ENCODE measurements at regions not wholly inside any gene's neighbourhood (a gene's known extent, or its start where the extent isn't known, plus 50 kb on each side); places are given as distances from the start of the nearest gene placed in this dataset.

- no peaks in the 10 kb centered on the region for H3K27me3 ChIP-seq (replicated peaks; ENCODE audit: control insufficient read depth, insufficient read depth, low read length)
These were observed 316.5 kb downstream of the DIRAS2 start for GRCh38 chr9:90325913-90326653.

GRCh38 chr9:90330231-90330630 lies 312.4 kb downstream of the DIRAS2 start:
- no peak overlapping the region for H3K4me3 ChIP-seq (ENCODE audit: low read depth, low read length)
- H3K4me1 Mint-ChIP-seq (ENCODE audit: low read depth, unreplicated experiment), result peaks cover 11% of the 10 kb centered on the region
- ChIA-PET POLR2A (no interaction called here), CTCF (no interaction called here)
- H3K4me3 Mint-ChIP-seq (ENCODE audit: unreplicated experiment), result no peak overlapping the region
- H3K9me3 Mint-ChIP-seq (ENCODE audit: unreplicated experiment), result no peaks in the 10 kb centered on the region
- peaks cover 3% of the 10 kb centered on the region; the same call in 1 of the 2 replicates for H3K9me3 ChIP-seq
- intact Hi-C loops (cut with micrococcal nuclease; ENCODE audit: unreplicated experiment), result loop anchor here (5.0 kb wide), 1 partner anchor 92 kb away; no protein-coding TSS in a partner anchor
- H3K27me3 Mint-ChIP-seq (ENCODE audit: insufficient read depth, unreplicated experiment), result no peaks in the 10 kb centered on the region
- BruUV-seq (replicated peaks), result no TSS peak
- TF ChIP-seq CTCF (IDR thresholded peaks at IDR 0.05; ENCODE audit: insufficient read depth in 1 of 2, low read depth in 1 of 2, low read length in 1 of 2, severe bottlenecking in 1 of 2, unreplicated experiment in 1 of 2), result no peak
- no peak for DNase-seq
- H3K4me1 ChIP-seq, result peaks cover 35% of the 10 kb centered on the region
- no peaks in the 10 kb centered on the region for H3K27me3 ChIP-seq (replicated peaks; ENCODE audit: control insufficient read depth, insufficient read depth, low read length)
- H3K36me3 Mint-ChIP-seq (ENCODE audit: insufficient read depth, unreplicated experiment), result peaks cover 4% of the 10 kb centered on the region
- H3K27ac Mint-ChIP-seq (ENCODE audit: unreplicated experiment), result no peak overlapping the region
- no peaks in the 10 kb centered on the region for H3K36me3 ChIP-seq (ENCODE audit: control insufficient read depth, insufficient read depth, low read length)

More at GRCh38 chr9:90325913-90326653, 316.5 kb downstream of the DIRAS2 start:
- H3K36me3 ChIP-seq (ENCODE audit: control insufficient read depth, insufficient read depth, low read length), result no peaks in the 10 kb centered on the region
- BruUV-seq (replicated peaks), result no TSS peak
- ChIA-PET CTCF (no interaction called here), POLR2A (no interaction called here)
- no peak overlapping the region for H3K4me3 ChIP-seq (ENCODE audit: low read depth, low read length)
- H3K9me3 ChIP-seq, result no peaks in the 10 kb centered on the region
- peak overlapping the region; percentile 9 for H3K27ac Mint-ChIP-seq (ENCODE audit: unreplicated experiment)
- H3K4me3 Mint-ChIP-seq (ENCODE audit: unreplicated experiment), result no peak overlapping the region
- H3K4me1 Mint-ChIP-seq (ENCODE audit: low read depth, unreplicated experiment), result no peaks in the 10 kb centered on the region
- H3K36me3 Mint-ChIP-seq (ENCODE audit: insufficient read depth, unreplicated experiment), result no peaks in the 10 kb centered on the region
- H3K27me3 Mint-ChIP-seq (ENCODE audit: insufficient read depth, unreplicated experiment), result no peaks in the 10 kb centered on the region
- DNase-seq, result no peak
- intact Hi-C loops (cut with micrococcal nuclease; ENCODE audit: unreplicated experiment), result no loop called here
- no peak for TF ChIP-seq CTCF (IDR thresholded peaks at IDR 0.05; ENCODE audit: insufficient read depth in 1 of 2, low read depth in 1 of 2, low read length in 1 of 2, severe bottlenecking in 1 of 2, unreplicated experiment in 1 of 2)
- H3K9me3 Mint-ChIP-seq (ENCODE audit: unreplicated experiment), result no peaks in the 10 kb centered on the region
- peaks cover 3% of the 10 kb centered on the region; the same call in 1 of the 2 replicates for H3K4me1 ChIP-seq

DNA sequence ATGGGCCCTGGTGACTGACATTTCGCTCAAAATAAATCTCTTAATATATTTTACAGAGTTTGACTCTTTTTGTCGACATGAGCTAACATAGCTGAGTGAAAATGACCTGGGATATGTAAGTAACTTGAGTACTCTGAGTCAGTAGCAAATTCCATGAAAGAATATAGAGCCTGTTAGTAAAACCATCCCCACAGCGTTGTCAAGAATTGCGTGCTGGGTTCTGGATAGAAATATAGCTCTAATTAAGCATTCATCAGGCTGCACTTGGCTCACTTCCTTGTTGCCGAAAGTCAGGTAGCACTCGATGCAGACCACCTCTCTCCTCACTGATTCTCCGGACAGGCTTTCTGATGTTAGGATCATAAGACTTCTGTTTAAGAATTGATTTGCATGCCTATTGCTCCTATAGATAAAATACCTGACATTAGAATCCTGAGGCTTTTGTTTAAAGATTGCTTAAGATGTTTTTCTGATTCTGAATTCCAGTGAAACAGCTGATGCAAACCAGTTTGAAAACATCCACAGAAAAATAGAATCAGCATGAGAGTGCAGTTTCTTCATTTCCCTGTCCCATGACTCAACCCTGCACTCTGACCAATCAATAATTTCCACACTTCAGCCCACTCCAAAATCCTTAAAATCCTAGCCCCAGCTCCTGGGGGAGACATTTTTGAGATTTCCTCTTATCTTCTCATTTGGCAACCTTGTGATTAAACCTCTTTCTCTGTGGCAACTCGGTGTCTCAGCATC lies 310.6 kb downstream of the DIRAS2 start:
- Mint-ChIP-seq H3K4me1 (ENCODE audit: low read depth, unreplicated experiment) (peaks cover 11% of the 10 kb centered on the region), H3K27ac (ENCODE audit: unreplicated experiment) (peak overlapping the region; percentile 66), H3K9me3 (ENCODE audit: unreplicated experiment) (no peaks in the 10 kb centered on the region), H3K4me3 (ENCODE audit: unreplicated experiment) (peak overlapping the region; percentile 34), H3K27me3 (ENCODE audit: insufficient read depth, unreplicated experiment) (no peaks in the 10 kb centered on the region), H3K36me3 (ENCODE audit: insufficient read depth, unreplicated experiment) (peaks cover 4% of the 10 kb centered on the region)
- Histone ChIP-seq H3K27me3 (replicated peaks; ENCODE audit: control insufficient read depth, insufficient read depth, low read length) (no peaks in the 10 kb centered on the region), H3K36me3 (ENCODE audit: control insufficient read depth, insufficient read depth, low read length) (no peaks in the 10 kb centered on the region), H3K4me3 (ENCODE audit: low read depth, low read length) (no peak overlapping the region), H3K4me1 (peaks cover 35% of the 10 kb centered on the region), H3K9me3 (peaks cover 3% of the 10 kb centered on the region; the same call in 1 of the 2 replicates)
- no peak for TF ChIP-seq CTCF (IDR thresholded peaks at IDR 0.05; ENCODE audit: insufficient read depth in 1 of 2, low read depth in 1 of 2, low read length in 1 of 2, severe bottlenecking in 1 of 2, unreplicated experiment in 1 of 2)
- BruUV-seq (replicated peaks), result TSS peak; percentile 87
- ChIA-PET CTCF (no interaction called here), POLR2A (interaction anchor here (0.7 kb wide), 1 partner anchor 91 kb away, joined by 5 read pairs; no protein-coding TSS in a partner anchor)
- intact Hi-C loops (cut with micrococcal nuclease; ENCODE audit: unreplicated experiment), result loop anchor here (5.0 kb wide), 1 partner anchor 90 kb away; no protein-coding TSS in a partner anchor
- no peak for DNase-seq

Measured in Caco-2 (cell line).